ENCODE measurements at regions not wholly inside any gene's neighbourhood (a gene's known extent, or its start where the extent isn't known, plus 50 kb on each side); places are given as distances from the start of the nearest gene placed in this dataset.

GRCh38 chr18:75124991-75125381 lies 84.0 kb downstream of the PTGR3 start:
- H3K4me1 Mint-ChIP-seq: peaks cover 0 to 13% (median 1%) of the 10 kb centered on the region in 3 donors
- no peak overlapping the region for H3K27ac Mint-ChIP-seq

GRCh38 chr18:75124551-75124950 lies 84.4 kb downstream of the PTGR3 start:
- Mint-ChIP-seq H3K36me3 (no peaks in the 10 kb centered on the region), H3K27me3 (peaks cover 9% of the 10 kb centered on the region), H3K9me3 (peaks cover 0 to 1% (median 0%) of the 10 kb centered on the region in 3 donors), H3K27ac (no peak overlapping the region), H3K4me1 (peaks cover 0 to 13% (median 1%) of the 10 kb centered on the region in 3 donors), H3K4me3 (peak overlapping the region in 1 of 4 donors; percentile 72)

More at GRCh38 chr18:75124991-75125381, 84.0 kb downstream of the PTGR3 start:
- Mint-ChIP-seq H3K27me3 (peaks cover 9% of the 10 kb centered on the region), H3K36me3 (no peaks in the 10 kb centered on the region), H3K9me3 (peaks cover 0 to 3% (median 0%) of the 10 kb centered on the region in 3 donors), H3K4me3 (peak overlapping the region in 1 of 4 donors; percentile 72)

- Mint-ChIP-seq H3K36me3 (no peaks in the 10 kb centered on the region), H3K4me1 (peaks cover 0 to 13% (median 2%) of the 10 kb centered on the region in 3 donors), H3K27ac (peak overlapping the region in 1 of 3 donors; percentile 31), H3K9me3 (peaks cover 0 to 3% (median 0%) of the 10 kb centered on the region in 3 donors), H3K27me3 (peaks cover 11% of the 10 kb centered on the region), H3K4me3 (no peak overlapping the region)
Measured at GRCh38 chr18:75123113-75123512, 85.8 kb downstream of the PTGR3 start.

- H3K4me3 Mint-ChIP-seq: no peak overlapping the region
- peaks cover 11% of the 10 kb centered on the region for H3K27me3 Mint-ChIP-seq
- H3K27ac Mint-ChIP-seq: no peak overlapping the region
- H3K36me3 Mint-ChIP-seq: no peaks in the 10 kb centered on the region
- H3K9me3 Mint-ChIP-seq: peaks cover 0 to 3% (median 0%) of the 10 kb centered on the region in 3 donors
- H3K4me1 Mint-ChIP-seq: peaks cover 0 to 13% (median 2%) of the 10 kb centered on the region in 3 donors
Measured at GRCh38 chr18:75122334-75122958, 86.5 kb downstream of the PTGR3 start.

DNA sequence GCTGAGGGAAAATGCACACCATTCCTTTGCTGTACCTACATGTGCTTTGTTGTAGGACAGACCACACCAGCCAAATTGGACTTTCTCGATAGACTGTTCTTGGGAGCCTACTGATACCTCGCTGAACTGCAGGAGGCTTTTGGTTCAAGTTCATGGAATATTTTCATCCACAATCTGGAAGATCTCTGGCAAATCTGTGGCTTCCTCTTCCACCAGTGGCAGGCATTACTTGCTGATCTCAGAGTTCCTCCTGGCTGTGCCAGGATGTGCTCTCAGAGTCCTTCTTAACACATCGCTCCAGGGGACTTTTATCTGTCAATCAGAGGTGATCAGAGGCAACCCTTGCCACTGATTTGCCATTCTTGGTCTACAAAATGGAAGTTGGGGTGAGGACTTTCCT lies 87.7 kb downstream of the PTGR3 start:
- Mint-ChIP-seq H3K9me3 (peaks cover 0 to 3% (median 0%) of the 10 kb centered on the region in 3 donors), H3K4me3 (peak overlapping the region in 3 of 4 donors; percentile 56 to 85 (median 68)), H3K36me3 (no peaks in the 10 kb centered on the region), H3K4me1 (peaks cover 0 to 13% (median 2%) of the 10 kb centered on the region in 3 donors), H3K27ac (no peak overlapping the region), H3K27me3 (peaks cover 8% of the 10 kb centered on the region)

DNA sequence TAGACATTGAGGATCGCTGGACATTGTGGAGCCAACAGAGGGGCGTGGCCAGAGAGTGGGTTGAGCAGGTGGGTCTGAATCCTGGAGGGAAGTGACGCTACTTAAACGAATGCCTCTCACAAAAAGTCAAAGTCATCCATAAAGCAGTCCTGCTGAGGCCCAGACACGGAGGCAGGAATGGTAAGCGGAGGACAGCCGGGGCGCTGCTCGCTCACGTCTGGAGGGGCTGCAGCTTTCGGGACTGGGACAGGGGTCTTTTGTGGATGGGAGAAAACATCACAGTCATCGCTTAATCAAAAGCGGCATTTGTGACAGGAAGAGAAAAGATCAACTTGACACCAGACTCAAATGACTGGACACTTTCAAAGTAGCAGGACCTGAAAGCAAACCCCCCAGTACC lies 88.4 kb downstream of the PTGR3 start:
- Mint-ChIP-seq H3K27ac (no peak overlapping the region), H3K4me1 (peaks cover 0 to 13% (median 2%) of the 10 kb centered on the region in 3 donors), H3K36me3 (no peaks in the 10 kb centered on the region), H3K27me3 (peaks cover 12% of the 10 kb centered on the region), H3K4me3 (peak overlapping the region in 3 of 4 donors; percentile 66 to 79 (median 69)), H3K9me3 (peaks cover 0 to 3% (median 0%) of the 10 kb centered on the region in 3 donors)

- H3K9me3 Mint-ChIP-seq: peaks cover 0 to 3% (median 0%) of the 10 kb centered on the region in 3 donors
- no peak overlapping the region for H3K27ac Mint-ChIP-seq
- no peak overlapping the region for H3K4me3 Mint-ChIP-seq
- H3K27me3 Mint-ChIP-seq: peaks cover 11% of the 10 kb centered on the region
- H3K36me3 Mint-ChIP-seq: no peaks in the 10 kb centered on the region
- H3K4me1 Mint-ChIP-seq: peaks cover 0 to 12% (median 1%) of the 10 kb centered on the region in 3 donors
Measured at GRCh38 chr18:75116809-75117208, 92.1 kb downstream of the PTGR3 start.

DNA sequence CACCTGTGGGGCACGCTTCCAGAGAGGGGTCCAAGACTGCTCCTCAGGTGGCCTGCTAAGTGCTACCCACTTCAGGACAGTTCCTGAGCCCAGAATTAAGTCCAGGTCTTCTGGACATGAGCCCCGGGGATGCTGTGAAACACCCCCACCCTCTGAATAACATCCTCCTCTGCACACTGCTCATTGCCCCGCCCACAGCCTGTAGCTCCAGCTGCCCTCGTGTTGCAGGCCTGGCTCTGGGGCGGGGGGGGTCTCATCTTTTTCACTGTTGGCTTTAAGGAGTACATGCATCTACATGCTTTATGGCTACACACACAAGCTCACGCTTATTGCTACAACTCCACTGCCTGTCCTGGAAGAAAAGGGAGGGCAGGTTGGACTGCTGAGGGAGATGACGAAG lies 92.8 kb downstream of the PTGR3 start:
- Mint-ChIP-seq H3K36me3 (no peaks in the 10 kb centered on the region), H3K9me3 (peaks cover 0 to 3% (median 0%) of the 10 kb centered on the region in 3 donors), H3K4me1 (peaks cover 0 to 8% (median 1%) of the 10 kb centered on the region in 3 donors), H3K27me3 (peaks cover 11% of the 10 kb centered on the region), H3K4me3 (no peak overlapping the region), H3K27ac (no peak overlapping the region)

DNA sequence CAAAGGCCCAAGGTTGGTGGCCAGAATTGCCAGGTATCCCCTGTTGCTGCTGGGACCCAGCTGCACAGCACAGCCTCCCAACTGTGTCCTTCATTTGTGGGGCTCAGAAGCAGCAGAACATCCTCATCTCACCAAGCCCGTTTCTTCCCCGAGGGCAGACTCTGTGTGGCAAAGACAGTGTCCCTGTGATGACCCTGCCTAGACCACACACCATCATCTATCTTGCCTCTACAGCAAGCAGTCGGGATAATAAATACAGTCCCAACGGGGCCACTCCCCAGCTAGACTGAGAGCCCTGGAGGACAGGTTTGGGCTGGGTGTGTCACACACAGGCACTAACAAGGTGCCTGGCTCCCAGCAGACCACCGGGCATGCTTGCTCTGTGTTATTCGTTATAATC lies 93.4 kb downstream of the PTGR3 start:
- H3K9me3 Mint-ChIP-seq: peaks cover 0 to 3% (median 0%) of the 10 kb centered on the region in 3 donors
- H3K36me3 Mint-ChIP-seq: no peaks in the 10 kb centered on the region
- no peak overlapping the region for H3K27ac Mint-ChIP-seq
- H3K27me3 Mint-ChIP-seq: peaks cover 11% of the 10 kb centered on the region
- no peak overlapping the region for H3K4me3 Mint-ChIP-seq
- H3K4me1 Mint-ChIP-seq: peaks cover 0 to 4% (median 1%) of the 10 kb centered on the region in 3 donors

Data from IgD-negative memory B cell (primary cell).